Loucy (cell line): ENCODE measurements at regions not wholly inside any gene's neighbourhood (a gene's known extent, or its start where the extent isn't known, plus 50 kb on each side); places are given as distances from the start of the nearest gene placed in this dataset.

Experiments
- H2AFZ ChIP-seq: fragments of 200-600 bp; sonication (generic); 2 replicates; pipeline ENCODE4 v1.6.0; 2016; ENCODE audit warnings: antibody characterized with exemption, mild to moderate bottlenecking, low read length, moderate library complexity
- H3F3A ChIP-seq: fragments of 200-600 bp; 2 replicates; pipeline ENCODE4 v1.6.0; 2016; ENCODE audit warnings: antibody characterized with exemption, low read depth, mild to moderate bottlenecking
- H3K27me3 ChIP-seq: fragments of 200-600 bp; sonication (generic); 2 replicates; pipeline ENCODE4 v1.6.1; 2014; ENCODE audit warnings: low read length, mild to moderate bottlenecking; ENCODE audit not compliant: insufficient read depth, poor library complexity, severe bottlenecking
- H3K36me3 ChIP-seq: fragments of 200-600 bp; sonication (generic); 2 replicates; pipeline ENCODE4 v1.6.1; 2016; ENCODE audit warnings: low read length; ENCODE audit not compliant: insufficient read depth
- H3K4me1 ChIP-seq: fragments of 200-600 bp; sonication (generic); 2 replicates; pipeline ENCODE4 v1.5.1; 2014; ENCODE audit warnings: low read length, mild to moderate bottlenecking; ENCODE audit not compliant: insufficient read depth, poor library complexity, severe bottlenecking
- H3K4me2 ChIP-seq: fragments of 200-600 bp; sonication (generic); 2 replicates; pipeline ENCODE4 v1.6.0; 2014; ENCODE audit warnings: antibody characterized with exemption, low read length, low read depth, mild to moderate bottlenecking; ENCODE audit not compliant: poor library complexity, severe bottlenecking
- H3K4me3 ChIP-seq: fragments of 200-600 bp; sonication (generic); 2 replicates; pipeline ENCODE4 v1.5.1; 2014; ENCODE audit warnings: low read length, mild to moderate bottlenecking, mixed read lengths; ENCODE audit not compliant: poor library complexity, severe bottlenecking
- H3K79me2 ChIP-seq: fragments of 200-600 bp; sonication (generic); 2 replicates; pipeline ENCODE4 v1.6.1; 2014; ENCODE audit warnings: low read length; ENCODE audit not compliant: insufficient read depth
- H3K9ac ChIP-seq: fragments of 200-600 bp; sonication (generic); 2 replicates; pipeline ENCODE4 v1.6.0; 2014; ENCODE audit warnings: mild to moderate bottlenecking, low read depth, low read length, moderate library complexity; ENCODE audit not compliant: poor library complexity, severe bottlenecking
- H3K9me2 ChIP-seq: fragments of 200-600 bp; sonication (generic); replicated peaks from 2 replicates; pipeline ENCODE4 v1.6.1; 2016; ENCODE audit warnings: low read depth, low read length, mixed read lengths
- H3K9me3 ChIP-seq: fragments of 200-600 bp; sonication (generic); 2 replicates; pipeline ENCODE4 v1.6.1; 2014; ENCODE audit warnings: mild to moderate bottlenecking, antibody characterized with exemption, low read length, low read depth; ENCODE audit not compliant: insufficient read depth
- H4K20me1 ChIP-seq: fragments of 200-600 bp; sonication (generic); 2 replicates; pipeline ENCODE4 v1.6.0; 2014; ENCODE audit warnings: antibody characterized with exemption, low read length, mild to moderate bottlenecking; ENCODE audit not compliant: insufficient read depth, poor library complexity, severe bottlenecking
- EZH2phosphoT487 ChIP-seq: fragments of 200-600 bp; IDR thresholded peaks from 2 replicates; pipeline ENCODE4 v1.6.1; 2018; ENCODE audit warnings: antibody characterized with exemption, mild to moderate bottlenecking, moderate library complexity, borderline replicate concordance
- TF ChIP-seq, protein P1 (sequence below): fragments of 200-600 bp; sonication (generic); conservative IDR thresholded peaks from 2 replicates; pipeline ENCODE4 v1.5.1; 2014; ENCODE audit warnings: mild to moderate bottlenecking, antibody characterized with exemption, low read length

DNA sequence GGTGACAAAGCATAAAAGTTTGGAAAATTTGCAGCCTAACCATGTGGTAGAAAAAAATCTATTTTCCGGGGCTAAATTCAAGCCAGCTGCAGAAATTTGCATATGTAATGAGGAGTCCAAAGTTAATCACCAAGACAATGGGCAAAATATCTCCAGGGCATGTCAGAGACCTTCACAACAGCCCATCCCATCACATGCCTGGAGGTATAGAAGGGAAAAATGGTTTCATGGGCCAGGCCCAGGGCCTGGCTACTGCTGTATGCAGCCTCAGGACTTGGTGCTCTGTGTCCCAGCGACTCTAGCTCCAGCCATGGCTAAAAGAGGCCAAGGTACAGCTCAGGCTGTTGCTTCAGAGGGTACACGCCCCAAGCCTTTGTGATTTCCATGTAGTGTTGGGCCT is 655.8 kb upstream of the MGAT4C start:
- H3K79me2 ChIP-seq = no peaks in the 10 kb centered on the region
- H3K4me3 ChIP-seq = no peak overlapping the region
- TF ChIP-seq, protein P1, sequence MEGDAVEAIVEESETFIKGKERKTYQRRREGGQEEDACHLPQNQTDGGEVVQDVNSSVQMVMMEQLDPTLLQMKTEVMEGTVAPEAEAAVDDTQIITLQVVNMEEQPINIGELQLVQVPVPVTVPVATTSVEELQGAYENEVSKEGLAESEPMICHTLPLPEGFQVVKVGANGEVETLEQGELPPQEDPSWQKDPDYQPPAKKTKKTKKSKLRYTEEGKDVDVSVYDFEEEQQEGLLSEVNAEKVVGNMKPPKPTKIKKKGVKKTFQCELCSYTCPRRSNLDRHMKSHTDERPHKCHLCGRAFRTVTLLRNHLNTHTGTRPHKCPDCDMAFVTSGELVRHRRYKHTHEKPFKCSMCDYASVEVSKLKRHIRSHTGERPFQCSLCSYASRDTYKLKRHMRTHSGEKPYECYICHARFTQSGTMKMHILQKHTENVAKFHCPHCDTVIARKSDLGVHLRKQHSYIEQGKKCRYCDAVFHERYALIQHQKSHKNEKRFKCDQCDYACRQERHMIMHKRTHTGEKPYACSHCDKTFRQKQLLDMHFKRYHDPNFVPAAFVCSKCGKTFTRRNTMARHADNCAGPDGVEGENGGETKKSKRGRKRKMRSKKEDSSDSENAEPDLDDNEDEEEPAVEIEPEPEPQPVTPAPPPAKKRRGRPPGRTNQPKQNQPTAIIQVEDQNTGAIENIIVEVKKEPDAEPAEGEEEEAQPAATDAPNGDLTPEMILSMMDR = no peak
- no peak for TF ChIP-seq EZH2phosphoT487
- H3K9ac ChIP-seq = no peak overlapping the region
- H3K4me1 ChIP-seq = no peaks in the 10 kb centered on the region
- H3K9me2 ChIP-seq = no peaks in the 10 kb centered on the region
- H4K20me1 ChIP-seq = no peaks in the 10 kb centered on the region
- no peaks in the 10 kb centered on the region for H3K36me3 ChIP-seq
- no peaks in the 10 kb centered on the region for H3F3A ChIP-seq
- H2AFZ ChIP-seq = no peak overlapping the region
- no peak overlapping the region for H3K4me2 ChIP-seq
- no peaks in the 10 kb centered on the region for H3K9me3 ChIP-seq
- H3K27me3 ChIP-seq = no peaks in the 10 kb centered on the region

DNA sequence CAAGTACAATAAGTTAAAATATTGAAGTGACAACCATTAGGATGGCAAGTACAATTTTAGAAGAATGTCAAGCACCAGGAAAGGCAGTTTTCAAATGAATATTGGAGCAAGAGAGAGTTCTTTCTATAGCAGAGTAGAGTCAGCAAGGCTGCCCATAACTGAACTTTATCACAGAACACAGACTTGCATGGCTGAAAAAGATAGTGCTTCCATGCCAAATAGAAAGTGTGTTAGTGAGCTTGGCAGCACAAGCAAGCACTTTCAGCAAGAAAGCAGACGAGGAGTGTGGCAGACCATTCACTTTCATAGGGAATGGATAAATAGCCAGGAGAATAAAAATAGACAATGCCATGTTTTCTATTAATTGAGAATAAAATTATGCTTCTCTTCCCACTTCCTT is 647.0 kb upstream of the MGAT4C start:
- H3K27me3 ChIP-seq = no peaks in the 10 kb centered on the region
- H2AFZ ChIP-seq = no peak overlapping the region
- no peaks in the 10 kb centered on the region for H3K9me3 ChIP-seq
- H3K4me1 ChIP-seq = no peaks in the 10 kb centered on the region
- TF ChIP-seq, protein P1 = no peak
- TF ChIP-seq EZH2phosphoT487 = no peak
- no peaks in the 10 kb centered on the region for H3K9me2 ChIP-seq
- no peak overlapping the region for H3K9ac ChIP-seq
- H3K4me3 ChIP-seq = no peak overlapping the region
- H3K4me2 ChIP-seq = no peak overlapping the region
- H4K20me1 ChIP-seq = no peaks in the 10 kb centered on the region
- H3K36me3 ChIP-seq = no peaks in the 10 kb centered on the region
- no peaks in the 10 kb centered on the region for H3F3A ChIP-seq
- no peaks in the 10 kb centered on the region for H3K79me2 ChIP-seq

DNA sequence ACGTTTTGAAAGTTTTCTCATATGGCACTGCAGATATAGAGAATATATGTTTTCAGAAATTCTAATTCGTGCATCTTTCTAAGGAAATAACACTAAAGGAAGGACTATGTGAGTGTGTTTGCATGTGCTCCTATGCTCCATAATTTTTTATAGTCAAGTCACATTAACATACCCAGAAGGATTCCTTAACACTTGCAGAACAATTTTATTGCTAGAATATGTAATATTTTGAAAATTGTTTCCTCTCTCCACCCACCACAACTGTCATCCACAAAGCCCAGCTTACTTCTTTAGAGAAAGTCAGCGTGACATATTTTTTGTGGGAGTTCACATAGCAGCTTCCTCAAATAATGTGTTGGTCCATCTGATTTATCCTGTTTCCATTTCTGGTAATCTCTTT is 604.6 kb upstream of the MGAT4C start:
- H3K4me1 ChIP-seq = no peaks in the 10 kb centered on the region
- H3K36me3 ChIP-seq = no peaks in the 10 kb centered on the region
- H4K20me1 ChIP-seq = no peaks in the 10 kb centered on the region
- H3K4me2 ChIP-seq = no peak overlapping the region
- no peaks in the 10 kb centered on the region for H3K79me2 ChIP-seq
- no peaks in the 10 kb centered on the region for H3K9me2 ChIP-seq
- TF ChIP-seq, protein P1 = no peak
- TF ChIP-seq EZH2phosphoT487 = no peak
- H3K4me3 ChIP-seq = no peak overlapping the region
- no peak overlapping the region for H3K9ac ChIP-seq
- H2AFZ ChIP-seq = no peak overlapping the region
- H3F3A ChIP-seq = no peaks in the 10 kb centered on the region
- H3K27me3 ChIP-seq = no peaks in the 10 kb centered on the region
- H3K9me3 ChIP-seq = no peaks in the 10 kb centered on the region
